Stimulated activated CD8-positive, alpha-beta memory T cell treated with anti-CD3 and anti-CD28 coated beads, Interleukin-7, amount 100 ng/mL, for 48 hours (primary cell): ENCODE measurements at regions not wholly inside any gene's neighbourhood (a gene's known extent, or its start where the extent isn't known, plus 50 kb on each side); places are given as distances from the start of the nearest gene placed in this dataset.

Experiments used
- DNase-seq, 2 donors: peaks; one replicate each; pipeline ENCODE4 v3.0.0-alpha.2; 2020; ENCODE audit warnings: low read depth in 1 of 2; ENCODE audit errors: extremely low read depth in 1 of 2

DNA sequence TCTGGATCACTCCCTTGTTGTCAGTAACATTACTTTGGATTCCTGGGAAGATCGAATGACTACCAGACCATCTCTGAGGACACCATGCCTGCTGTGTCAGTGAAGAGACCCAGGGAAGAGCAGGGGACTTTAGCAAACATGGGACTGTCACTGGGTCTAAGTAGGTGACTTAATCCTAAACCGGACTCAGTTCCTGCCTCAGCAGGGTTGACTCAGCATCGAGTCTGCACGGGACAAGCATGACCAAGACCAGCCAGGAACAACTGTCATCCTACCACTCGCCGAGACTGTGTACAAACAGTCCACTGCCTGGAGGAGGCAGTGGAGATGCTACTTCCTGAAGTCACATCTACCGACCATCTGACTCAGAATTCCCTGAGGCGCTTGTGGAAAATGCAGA lies 53.2 kb upstream of the RAB4A start:
- DNase-seq = no peak

DNA sequence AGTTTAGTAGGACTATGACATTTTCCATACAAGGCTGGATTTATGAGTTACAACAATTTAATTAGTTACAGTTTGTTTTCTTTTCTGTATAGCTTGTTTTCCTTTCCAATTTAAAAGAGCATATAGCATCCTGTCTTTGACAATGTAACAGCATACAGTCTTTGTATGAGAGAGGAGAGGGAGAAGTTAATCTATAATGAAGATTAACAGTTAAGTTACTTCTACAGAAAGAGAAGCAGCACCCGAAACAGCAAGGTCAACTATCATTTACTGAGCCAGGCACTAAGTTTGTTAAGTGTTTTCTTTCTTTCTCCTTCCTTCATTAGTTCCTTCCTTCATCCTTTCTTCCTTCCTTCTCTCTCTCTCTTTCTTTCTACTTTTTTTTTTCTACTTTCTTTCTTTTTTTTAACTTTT lies 52.3 kb upstream of the RAB4A start:
- DNase-seq = no peak

DNA sequence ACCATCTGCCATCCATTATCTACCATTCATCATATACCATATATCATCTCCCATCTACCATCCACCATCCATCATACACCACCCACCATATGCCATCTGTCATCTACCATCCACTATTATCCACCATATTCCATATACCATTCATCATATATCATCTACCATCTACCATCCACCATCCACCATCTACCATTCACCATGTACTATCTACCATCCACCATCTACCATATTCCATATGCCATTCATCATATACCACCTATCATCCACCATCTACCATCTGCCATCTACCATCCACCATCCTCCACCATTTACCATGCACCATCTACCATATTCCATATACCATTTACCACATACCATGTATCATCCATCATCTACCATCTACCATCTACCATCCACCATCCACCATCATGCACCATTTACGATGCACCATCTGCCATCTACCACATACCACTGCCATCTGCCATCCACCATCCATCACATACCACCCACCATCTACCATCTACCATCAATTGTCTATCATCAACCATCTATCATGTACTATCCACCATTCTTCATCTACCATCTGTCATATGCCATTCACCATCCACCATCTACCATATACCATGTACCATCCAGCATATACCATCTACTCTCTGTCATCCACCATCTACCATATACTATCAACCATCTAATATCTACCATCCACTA lies 50.6 kb upstream of the RAB4A start:
- DNase-seq = no peak

GRCh38 chr1:229221106-229222019 lies 49.5 kb upstream of the RAB4A start:
- no peak for DNase-seq
